ENCODE measurements at regions not wholly inside any gene's neighbourhood (a gene's known extent, or its start where the extent isn't known, plus 50 kb on each side); places are given as distances from the start of the nearest gene placed in this dataset.

GRCh38 chr13:73661687-73662425, 472.3 kb downstream of the KLF12 start:
- no peak overlapping the region for H3K27ac Mint-ChIP-seq
- H3K36me3 ChIP-seq (replicated peaks in 1 of 2; ENCODE audit: control insufficient read depth in 1 of 2, insufficient read depth in 2 of 2, low read length in 2 of 2): no peaks in the 10 kb centered on the region
- H3K27ac ChIP-seq (ENCODE audit: low read depth in 1 of 2, low read length in 2 of 2): no peak overlapping the region
- no peaks in the 10 kb centered on the region for H3K36me3 Mint-ChIP-seq
- intact Hi-C loops (cut with micrococcal nuclease): no loop called here
- H3K9me3 ChIP-seq (replicated peaks in 1 of 2; ENCODE audit: control insufficient read depth in 1 of 2, insufficient read depth in 1 of 2, low read length in 2 of 2): peaks cover 10 to 18% of the 10 kb centered on the region in 2 donors
- no peaks in the 10 kb centered on the region for H3K79me2 ChIP-seq (ENCODE audit: insufficient read depth, low read length)
- no peak overlapping the region for H3K4me3 Mint-ChIP-seq
- no peak overlapping the region for H2AFZ ChIP-seq (ENCODE audit: insufficient read depth, low read depth, low read length, poor library complexity, severe bottlenecking)
- no peak overlapping the region for H3K9ac ChIP-seq (ENCODE audit: insufficient read depth, low read length, poor library complexity, severe bottlenecking)
- no peaks in the 10 kb centered on the region for H3K27me3 ChIP-seq (ENCODE audit: control insufficient read depth in 2 of 2, insufficient read depth in 2 of 2, low read length in 2 of 2)
- no peak overlapping the region for H3K4me3 ChIP-seq (replicated peaks in 1 of 3; ENCODE audit: low read depth in 2 of 3, low read length in 3 of 3)
- H3K9me3 Mint-ChIP-seq: peaks cover 13 to 28% (median 16%) of the 10 kb centered on the region in 7 donors
- H4K20me1 ChIP-seq (ENCODE audit: insufficient read depth, low read length): no peaks in the 10 kb centered on the region
- TF ChIP-seq, protein P1, sequence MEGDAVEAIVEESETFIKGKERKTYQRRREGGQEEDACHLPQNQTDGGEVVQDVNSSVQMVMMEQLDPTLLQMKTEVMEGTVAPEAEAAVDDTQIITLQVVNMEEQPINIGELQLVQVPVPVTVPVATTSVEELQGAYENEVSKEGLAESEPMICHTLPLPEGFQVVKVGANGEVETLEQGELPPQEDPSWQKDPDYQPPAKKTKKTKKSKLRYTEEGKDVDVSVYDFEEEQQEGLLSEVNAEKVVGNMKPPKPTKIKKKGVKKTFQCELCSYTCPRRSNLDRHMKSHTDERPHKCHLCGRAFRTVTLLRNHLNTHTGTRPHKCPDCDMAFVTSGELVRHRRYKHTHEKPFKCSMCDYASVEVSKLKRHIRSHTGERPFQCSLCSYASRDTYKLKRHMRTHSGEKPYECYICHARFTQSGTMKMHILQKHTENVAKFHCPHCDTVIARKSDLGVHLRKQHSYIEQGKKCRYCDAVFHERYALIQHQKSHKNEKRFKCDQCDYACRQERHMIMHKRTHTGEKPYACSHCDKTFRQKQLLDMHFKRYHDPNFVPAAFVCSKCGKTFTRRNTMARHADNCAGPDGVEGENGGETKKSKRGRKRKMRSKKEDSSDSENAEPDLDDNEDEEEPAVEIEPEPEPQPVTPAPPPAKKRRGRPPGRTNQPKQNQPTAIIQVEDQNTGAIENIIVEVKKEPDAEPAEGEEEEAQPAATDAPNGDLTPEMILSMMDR (IDR thresholded peaks at IDR 0.05): no peak
- no peaks in the 10 kb centered on the region for H3K4me1 ChIP-seq (ENCODE audit: control insufficient read depth in 1 of 2, insufficient read depth in 2 of 2, low read length in 2 of 2)
- WGBS (ENCODE audit: insufficient coverage): 84% methylated on average over 15 of the region's 19 CpGs
- DNase-seq: no peak
- H3K4me1 Mint-ChIP-seq: no peaks in the 10 kb centered on the region
- peaks cover 0 to 3% (median 2%) of the 10 kb centered on the region in 3 donors for H3K27me3 Mint-ChIP-seq (ENCODE audit: low read depth in 3 of 3)
- no peak overlapping the region for H3K4me2 ChIP-seq (replicated peaks; ENCODE audit: extremely low read depth, low read length, poor library complexity, severe bottlenecking)

GRCh38 chr13:73661066-73661465, 473.1 kb downstream of the KLF12 start:
- no peaks in the 10 kb centered on the region for H3K4me1 ChIP-seq (ENCODE audit: control insufficient read depth in 1 of 2, insufficient read depth in 2 of 2, low read length in 2 of 2)
- H2AFZ ChIP-seq (ENCODE audit: insufficient read depth, low read depth, low read length, poor library complexity, severe bottlenecking): no peak overlapping the region
- H3K79me2 ChIP-seq (ENCODE audit: insufficient read depth, low read length): no peaks in the 10 kb centered on the region
- Mint-ChIP-seq H3K4me1 (no peaks in the 10 kb centered on the region), H3K27me3 (ENCODE audit: low read depth in 3 of 3) (peaks cover 0 to 3% (median 2%) of the 10 kb centered on the region in 3 donors), H3K27ac (no peak overlapping the region), H3K4me3 (no peak overlapping the region), H3K9me3 (peaks cover 13 to 28% (median 16%) of the 10 kb centered on the region in 7 donors), H3K36me3 (no peaks in the 10 kb centered on the region)
- WGBS (ENCODE audit: insufficient coverage): 96% methylated on average over 10 of the region's 10 CpGs
- H3K9ac ChIP-seq (ENCODE audit: insufficient read depth, low read length, poor library complexity, severe bottlenecking): no peak overlapping the region
- H4K20me1 ChIP-seq (ENCODE audit: insufficient read depth, low read length): no peaks in the 10 kb centered on the region
- H3K4me2 ChIP-seq (replicated peaks; ENCODE audit: extremely low read depth, low read length, poor library complexity, severe bottlenecking): no peak overlapping the region
- TF ChIP-seq, protein P1 (IDR thresholded peaks at IDR 0.05): no peak
- H3K4me3 ChIP-seq (replicated peaks in 1 of 3; ENCODE audit: low read depth in 2 of 3, low read length in 3 of 3): no peak overlapping the region
- no peak overlapping the region for H3K27ac ChIP-seq (ENCODE audit: low read depth in 1 of 2, low read length in 2 of 2)
- H3K27me3 ChIP-seq (ENCODE audit: control insufficient read depth in 2 of 2, insufficient read depth in 2 of 2, low read length in 2 of 2): no peaks in the 10 kb centered on the region
- DNase-seq: no peak
- peaks cover 10 to 18% of the 10 kb centered on the region in 2 donors for H3K9me3 ChIP-seq (replicated peaks in 1 of 2; ENCODE audit: control insufficient read depth in 1 of 2, insufficient read depth in 1 of 2, low read length in 2 of 2)
- intact Hi-C loops (cut with micrococcal nuclease): no loop called here
- H3K36me3 ChIP-seq (replicated peaks in 1 of 2; ENCODE audit: control insufficient read depth in 1 of 2, insufficient read depth in 2 of 2, low read length in 2 of 2): no peaks in the 10 kb centered on the region

Measured in CD14-positive monocyte (primary cell).